ENCODE measurements at regions not wholly inside any gene's neighbourhood (a gene's known extent, or its start where the extent isn't known, plus 50 kb on each side); places are given as distances from the start of the nearest gene placed in this dataset.

GRCh38 chr17:6255322-6255721 is 179.6 kb downstream of the AIPL1 start:
- TF ChIP-seq CTCF (IDR thresholded peaks at IDR 0.05): no peak
- no peak for TF ChIP-seq POLR2A (IDR thresholded peaks at IDR 0.05)

Measured in body of pancreas (tissue), 4 donors.